ENCODE measurements at regions not wholly inside any gene's neighbourhood (a gene's known extent, or its start where the extent isn't known, plus 50 kb on each side); places are given as distances from the start of the nearest gene placed in this dataset.
"Not testable (repeated sequence)": the region's sequence is repeated elsewhere in the genome, so short reads cannot be mapped to it uniquely, and the experiment has no call there.

GRCh38 chr20:43383026-43383795 is 74.5 kb upstream of the SRSF6 start:
- TF ChIP-seq CTCF (conservative IDR thresholded peaks at IDR 0.05; ENCODE audit: low read depth, low read length): no peak
- H3K4me3 ChIP-seq (ENCODE audit: low read depth, low read length): no peak overlapping the region
- DNase-seq (ENCODE audit: low read depth): no peak

DNA sequence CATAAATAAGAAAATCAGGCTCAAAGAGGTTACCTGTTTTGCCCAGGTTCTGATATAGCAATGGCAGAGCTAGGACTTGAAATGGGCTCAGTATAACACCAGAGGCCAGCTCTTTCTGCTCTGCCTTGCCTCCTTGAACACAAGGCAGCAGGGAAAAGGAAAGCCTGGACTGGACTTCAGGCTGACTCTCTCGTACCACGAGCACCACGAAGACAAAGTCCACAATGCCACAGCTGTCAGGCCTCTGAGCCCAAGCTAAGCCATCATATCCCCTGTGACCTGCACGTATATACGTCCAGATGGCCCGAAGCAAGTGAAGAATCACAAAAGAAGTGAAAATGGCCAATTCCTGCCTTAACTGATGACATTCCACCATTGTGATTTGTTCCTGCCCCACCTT is 75.6 kb upstream of the SRSF6 start:
- not testable (repeated sequence) for DNase-seq (ENCODE audit: low read depth); H3K4me3 ChIP-seq (ENCODE audit: low read depth, low read length)

DNA sequence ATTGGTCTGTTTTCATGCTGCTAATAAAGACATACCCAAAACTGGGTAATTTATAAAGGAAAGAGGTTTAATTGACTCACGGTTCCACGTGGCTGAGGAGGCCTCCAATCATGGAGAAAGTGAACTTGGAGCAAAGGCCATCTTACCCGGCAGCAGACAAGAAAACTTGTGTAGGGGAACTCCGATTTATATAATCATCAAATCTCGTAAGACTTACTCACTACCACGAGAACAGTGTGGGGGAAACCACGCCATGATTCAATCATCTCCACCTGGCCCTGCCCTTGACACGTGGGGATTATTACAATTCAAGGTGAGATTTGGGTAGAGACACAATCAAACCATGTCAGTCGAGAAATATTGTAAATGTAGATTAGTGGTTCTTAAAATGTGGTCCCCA is 76.2 kb upstream of the SRSF6 start:
- not testable (repeated sequence) for DNase-seq (ENCODE audit: low read depth); H3K4me3 ChIP-seq (ENCODE audit: low read depth, low read length)

DNA sequence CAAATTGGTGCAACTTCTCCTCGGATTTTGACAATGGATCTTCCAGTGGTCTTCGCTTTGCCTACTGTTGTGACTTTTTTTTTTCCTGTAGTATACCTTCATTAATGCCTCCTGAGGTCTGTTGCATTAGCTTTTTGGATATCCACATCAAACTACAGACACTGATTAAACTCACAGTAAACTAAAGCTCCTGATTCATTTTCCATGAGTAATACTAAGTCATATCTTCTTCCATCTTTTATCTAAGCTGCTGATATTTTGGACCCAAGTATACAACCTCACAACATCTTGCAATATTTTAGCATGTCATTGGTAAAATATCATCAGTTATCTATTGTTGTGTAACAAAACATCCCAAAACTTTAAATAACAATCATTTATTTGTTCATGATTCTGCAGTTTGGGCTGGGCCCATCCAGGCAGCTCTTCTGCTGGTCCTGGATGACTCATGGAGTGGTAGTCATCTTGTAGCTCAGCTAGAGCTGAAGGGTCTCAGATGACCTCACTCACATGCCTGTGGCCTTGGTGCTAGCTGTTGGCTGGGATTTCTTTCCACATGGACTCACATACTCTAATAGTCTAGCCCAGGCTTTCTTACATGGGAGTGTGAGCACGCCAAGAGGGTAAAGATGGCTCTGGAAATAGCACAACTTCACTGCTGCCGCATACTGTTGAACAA is 78.3 kb upstream of the SRSF6 start:
- peak; percentile 7 for DNase-seq (ENCODE audit: low read depth)
- no peak for TF ChIP-seq CTCF (conservative IDR thresholded peaks at IDR 0.05; ENCODE audit: low read depth, low read length)
- no peak overlapping the region for H3K4me3 ChIP-seq (ENCODE audit: low read depth, low read length)

DNA sequence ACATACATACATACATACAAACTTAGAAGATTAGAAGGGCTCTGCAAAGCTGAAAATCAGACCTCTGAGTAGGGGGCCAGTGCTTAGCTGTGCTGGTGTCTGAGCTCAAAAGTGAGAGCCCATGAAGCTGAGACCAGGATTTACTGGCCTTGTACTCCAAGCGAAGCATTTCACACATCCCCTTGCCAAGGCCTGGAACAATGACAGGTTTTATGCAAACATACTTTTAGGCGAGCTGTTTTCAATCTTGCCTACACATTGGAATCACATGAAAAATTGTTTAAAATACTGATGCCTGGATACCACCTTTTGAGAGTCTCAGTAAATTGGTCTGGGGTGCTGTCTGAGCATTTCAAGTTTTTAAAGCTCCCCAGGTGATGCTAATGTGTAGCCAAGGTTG is 80.9 kb upstream of the SRSF6 start:
- no peak overlapping the region for H3K4me3 ChIP-seq (ENCODE audit: low read depth, low read length)
- no peak for TF ChIP-seq CTCF (conservative IDR thresholded peaks at IDR 0.05; ENCODE audit: low read depth, low read length)
- no peak for DNase-seq (ENCODE audit: low read depth)

DNA sequence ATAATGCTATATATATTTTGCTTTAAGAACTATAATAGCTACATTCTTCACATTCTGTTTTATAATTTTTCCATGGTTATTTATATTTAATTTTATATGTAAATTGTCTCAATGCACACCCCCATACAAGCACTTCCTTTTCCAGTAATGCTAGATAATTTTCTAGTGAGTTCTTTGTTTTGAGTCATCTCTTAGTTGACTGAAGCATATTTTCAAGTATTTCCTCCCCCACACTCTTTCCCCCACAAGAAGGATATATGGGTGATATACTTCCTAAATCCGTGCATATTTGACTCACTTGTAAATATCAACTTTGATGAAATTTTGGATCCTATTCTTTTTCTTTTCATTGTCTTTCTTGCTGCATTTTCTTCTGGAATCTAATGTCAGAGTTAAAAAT is 82.1 kb upstream of the SRSF6 start:
- DNase-seq (ENCODE audit: low read depth): no peak
- no peak for TF ChIP-seq CTCF (conservative IDR thresholded peaks at IDR 0.05; ENCODE audit: low read depth, low read length)
- H3K4me3 ChIP-seq (ENCODE audit: low read depth, low read length): no peak overlapping the region

DNA sequence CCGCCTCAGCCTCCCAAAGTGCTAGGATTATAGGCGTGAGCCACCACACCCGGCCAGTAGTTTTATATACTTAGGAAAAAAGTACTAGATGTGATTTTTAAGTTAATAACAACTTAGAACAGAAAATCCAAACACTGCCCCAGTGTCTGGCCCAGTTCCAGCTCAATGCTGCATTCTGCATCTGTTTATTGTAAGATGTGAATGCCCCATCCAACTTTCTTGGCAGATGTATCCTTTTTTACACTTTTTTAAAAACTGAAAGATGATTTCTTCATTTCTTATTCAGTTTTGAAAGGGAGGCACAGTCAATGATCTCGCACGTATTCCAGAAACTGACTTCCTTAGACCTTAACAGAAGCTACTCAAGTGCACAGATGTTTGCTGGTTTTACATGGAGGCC is 85.6 kb upstream of the SRSF6 start:
- no peak overlapping the region for H3K4me3 ChIP-seq (ENCODE audit: low read depth, low read length)
- DNase-seq (ENCODE audit: low read depth): no peak
- no peak for TF ChIP-seq CTCF (conservative IDR thresholded peaks at IDR 0.05; ENCODE audit: low read depth, low read length)

DNA sequence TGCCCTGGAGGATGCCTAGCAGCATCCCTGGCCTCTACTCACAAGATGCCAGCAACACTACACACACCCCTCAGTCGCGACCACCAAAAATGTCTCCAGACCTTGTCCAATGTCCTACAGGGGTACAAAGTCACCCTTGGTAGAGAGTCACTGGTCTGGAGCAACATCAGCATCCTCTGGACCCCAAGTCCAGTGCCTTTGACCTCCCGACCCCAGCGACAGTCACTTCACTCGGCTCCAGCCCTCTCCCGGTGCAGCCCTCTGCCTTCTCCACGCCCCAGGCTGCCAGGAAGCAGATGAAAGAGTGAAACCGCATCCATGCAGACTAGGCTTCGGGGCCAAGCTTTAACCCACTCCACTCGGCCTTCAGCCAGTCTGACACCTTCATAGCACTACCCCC is 92.0 kb upstream of the SRSF6 start:
- TF ChIP-seq CTCF (conservative IDR thresholded peaks at IDR 0.05; ENCODE audit: low read depth, low read length): no peak
- no peak overlapping the region for H3K4me3 ChIP-seq (ENCODE audit: low read depth, low read length)
- DNase-seq (ENCODE audit: low read depth): no peak

Measured in choroid plexus epithelial cell (primary cell).